C4-2B (cell line): ENCODE measurements at regions not wholly inside any gene's neighbourhood (a gene's known extent, or its start where the extent isn't known, plus 50 kb on each side); places are given as distances from the start of the nearest gene placed in this dataset.

Experiments
- H3K27ac ChIP-seq: fragments of 450-650 bp; 2 replicates; pipeline ENCODE4 v1.5.1; 2017
- CTCF ChIP-seq: fragments of 450-650 bp; conservative IDR thresholded peaks from 2 replicates; pipeline ENCODE4 v1.5.1; 2017; ENCODE audit warnings: mild to moderate bottlenecking
- ZFX ChIP-seq: fragments of 450-650 bp; IDR thresholded peaks from 2 replicates; pipeline ENCODE4 v1.6.1; 2017

GRCh38 chr14:80271389-80271788 lies 60.1 kb upstream of the DIO2 start:
- no peak overlapping the region for H3K27ac ChIP-seq
- TF ChIP-seq CTCF (no peak), ZFX (no peak)

- H3K27ac ChIP-seq, result no peak overlapping the region
Measured at GRCh38 chr14:80269353-80269925, 58.1 kb upstream of the DIO2 start.

GRCh38 chr14:80266930-80267329 lies 55.6 kb upstream of the DIO2 start:
- no peak overlapping the region for H3K27ac ChIP-seq
- TF ChIP-seq CTCF, result no peak
- TF ChIP-seq ZFX, result no peak

More at GRCh38 chr14:80269353-80269925, 58.1 kb upstream of the DIO2 start:
- TF ChIP-seq ZFX (no peak), CTCF (no peak)

- no peak overlapping the region for H3K27ac ChIP-seq
- TF ChIP-seq ZFX (no peak), CTCF (no peak)
Measured at GRCh38 chr14:80264702-80265101, 53.4 kb upstream of the DIO2 start.
